ENCODE measurements at regions not wholly inside any gene's neighbourhood (a gene's known extent, or its start where the extent isn't known, plus 50 kb on each side); places are given as distances from the start of the nearest gene placed in this dataset.

DNA sequence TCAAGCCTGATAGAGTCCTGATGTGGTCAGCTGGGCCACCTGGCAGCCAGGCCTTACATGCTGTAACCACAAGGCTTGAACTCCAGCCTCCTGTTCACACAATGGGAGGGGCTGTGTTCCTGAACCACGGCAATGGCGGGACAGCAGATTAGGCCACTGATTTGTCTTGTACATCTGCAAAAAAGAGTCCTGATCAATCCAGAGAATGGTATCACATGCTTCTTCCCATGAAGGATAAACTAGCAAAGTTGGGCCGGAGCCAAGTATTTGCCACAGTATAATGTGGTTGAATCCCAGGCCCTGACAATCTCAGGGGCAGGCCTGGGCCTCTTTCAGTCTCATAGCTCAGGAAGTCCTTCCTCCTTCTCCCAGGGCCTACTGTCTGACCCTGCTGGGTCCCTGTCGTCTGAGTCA is 2182.5 kb upstream of the AGA start:
- WGBS (ENCODE audit: insufficient coverage, low lambda C conversion rate): no CpG with 5 or more reads among the region's 4 CpGs
- no peaks in the 10 kb centered on the region for H3K9me3 ChIP-seq (ENCODE audit: control insufficient read depth, low read depth, low read length)
- DNase-seq: no peak

DNA sequence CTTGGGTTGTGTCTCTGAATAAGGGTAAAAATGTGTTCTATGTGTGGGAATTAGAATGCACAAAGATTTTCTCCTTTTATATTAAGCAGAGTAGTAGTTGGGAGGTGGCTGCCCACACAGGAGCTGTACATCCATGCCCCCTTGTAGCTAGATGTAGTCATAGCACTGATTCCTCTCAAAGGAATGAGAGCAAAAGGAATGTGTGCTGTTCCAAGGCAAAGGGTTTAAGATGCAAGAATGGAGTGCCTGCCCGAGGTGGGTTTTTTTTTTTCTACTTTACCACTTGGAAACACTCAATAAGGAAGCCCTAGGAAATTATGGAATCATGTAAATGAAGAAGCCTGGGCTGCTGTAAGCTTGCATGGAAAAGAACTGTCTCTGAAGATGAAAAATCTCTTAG is 2183.2 kb upstream of the AGA start:
- Histone ChIP-seq H3K9me3 (ENCODE audit: control insufficient read depth, low read depth, low read length) (no peaks in the 10 kb centered on the region), H3K4me1 (ENCODE audit: control insufficient read depth, insufficient read depth, low read length) (no peaks in the 10 kb centered on the region), H3K4me3 (ENCODE audit: low read length) (no peak overlapping the region), H3K27me3 (ENCODE audit: control insufficient read depth, insufficient read depth, low read length) (no peaks in the 10 kb centered on the region), H3K36me3 (ENCODE audit: control insufficient read depth, insufficient read depth, low read length) (no peaks in the 10 kb centered on the region), H3K27ac (ENCODE audit: low read length) (no peak overlapping the region)
- DNase-seq: no peak
- WGBS (ENCODE audit: insufficient coverage, low lambda C conversion rate): no CpG with 5 or more reads among the region's 1 CpG

More for the DNA sequence above, 2182.5 kb upstream of the AGA start:
- Histone ChIP-seq H3K4me1 (ENCODE audit: control insufficient read depth, insufficient read depth, low read length) (no peaks in the 10 kb centered on the region), H3K27me3 (ENCODE audit: control insufficient read depth, insufficient read depth, low read length) (no peaks in the 10 kb centered on the region), H3K36me3 (ENCODE audit: control insufficient read depth, insufficient read depth, low read length) (no peaks in the 10 kb centered on the region), H3K27ac (ENCODE audit: low read length) (no peak overlapping the region), H3K4me3 (ENCODE audit: low read length) (no peak overlapping the region)

DNA sequence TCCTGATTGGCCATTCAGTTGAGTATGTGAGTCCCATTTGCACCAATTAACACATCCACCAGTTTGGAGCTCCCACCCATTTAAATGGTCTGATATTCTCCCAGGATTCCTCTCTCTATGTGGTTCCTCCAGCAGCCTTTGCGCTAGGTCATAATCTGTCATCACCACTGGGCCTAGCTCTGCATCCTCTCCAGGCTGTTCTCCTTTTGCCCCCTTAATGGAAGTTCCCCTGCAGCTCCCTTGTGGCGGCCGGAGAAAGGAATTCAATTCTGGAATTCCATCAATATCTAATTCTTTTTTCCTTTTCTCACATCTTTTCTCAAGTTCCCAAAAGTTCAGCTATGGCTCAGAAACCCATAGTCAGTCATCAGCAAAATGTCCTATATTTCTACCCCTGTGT is 2184.4 kb upstream of the AGA start:
- Histone ChIP-seq H3K27ac (ENCODE audit: low read length) (no peak overlapping the region), H3K4me3 (ENCODE audit: low read length) (no peak overlapping the region), H3K9me3 (ENCODE audit: control insufficient read depth, low read depth, low read length) (no peaks in the 10 kb centered on the region), H3K36me3 (ENCODE audit: control insufficient read depth, insufficient read depth, low read length) (no peaks in the 10 kb centered on the region), H3K27me3 (ENCODE audit: control insufficient read depth, insufficient read depth, low read length) (no peaks in the 10 kb centered on the region), H3K4me1 (ENCODE audit: control insufficient read depth, insufficient read depth, low read length) (no peaks in the 10 kb centered on the region)
- no peak for DNase-seq
- 80% methylated on average over 2 of the region's 3 CpGs for WGBS (ENCODE audit: insufficient coverage, low lambda C conversion rate)

DNA sequence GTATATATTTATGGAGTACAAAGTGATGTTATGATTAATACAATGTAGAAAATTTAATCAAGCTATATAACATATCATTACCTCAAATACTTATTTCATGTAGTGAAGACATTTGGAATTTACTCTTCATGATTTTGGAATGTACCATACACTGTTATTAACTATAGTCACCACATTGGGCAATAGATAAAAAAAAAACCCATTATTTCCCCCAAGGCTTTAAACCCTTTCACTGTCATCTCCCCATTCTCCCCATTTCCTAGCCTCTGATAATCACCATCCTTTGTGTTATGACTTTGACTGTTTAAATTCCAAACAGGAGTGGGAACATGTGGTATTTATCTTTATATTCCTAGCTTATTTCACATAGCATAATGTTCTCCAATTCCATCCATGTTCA is 2189.1 kb upstream of the AGA start:
- H3K36me3 ChIP-seq (ENCODE audit: control insufficient read depth, insufficient read depth, low read length): no peaks in the 10 kb centered on the region
- H3K27me3 ChIP-seq (ENCODE audit: control insufficient read depth, insufficient read depth, low read length): no peaks in the 10 kb centered on the region
- no peaks in the 10 kb centered on the region for H3K4me1 ChIP-seq (ENCODE audit: control insufficient read depth, insufficient read depth, low read length)
- H3K9me3 ChIP-seq (ENCODE audit: control insufficient read depth, low read depth, low read length): no peaks in the 10 kb centered on the region
- no peak overlapping the region for H3K27ac ChIP-seq (ENCODE audit: low read length)
- H3K4me3 ChIP-seq (ENCODE audit: low read length): no peak overlapping the region
- no peak for DNase-seq

DNA sequence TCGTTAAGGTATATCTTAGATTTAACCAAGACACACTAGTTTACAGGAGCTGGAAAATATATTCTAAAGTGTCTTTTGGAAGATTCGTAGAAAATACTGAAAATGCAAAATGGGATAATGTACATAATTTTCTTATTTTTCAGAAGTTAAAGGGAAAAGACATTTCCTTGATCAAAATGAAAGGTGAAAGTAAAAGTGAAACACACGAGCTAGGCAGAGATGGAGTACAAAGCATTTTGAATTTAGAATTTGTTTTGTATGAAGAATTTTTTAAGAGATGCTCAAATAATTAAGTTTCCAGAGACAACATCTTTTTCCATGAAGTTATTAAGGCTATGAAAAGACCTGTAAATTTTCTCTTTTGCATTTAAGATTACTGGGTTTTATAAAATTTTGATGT is 2192.6 kb upstream of the AGA start:
- Histone ChIP-seq H3K27ac (ENCODE audit: low read length) (no peak overlapping the region), H3K4me1 (ENCODE audit: control insufficient read depth, insufficient read depth, low read length) (no peaks in the 10 kb centered on the region), H3K27me3 (ENCODE audit: control insufficient read depth, insufficient read depth, low read length) (no peaks in the 10 kb centered on the region), H3K36me3 (ENCODE audit: control insufficient read depth, insufficient read depth, low read length) (no peaks in the 10 kb centered on the region), H3K9me3 (ENCODE audit: control insufficient read depth, low read depth, low read length) (no peaks in the 10 kb centered on the region), H3K4me3 (ENCODE audit: low read length) (no peak overlapping the region)
- DNase-seq: no peak
- WGBS (ENCODE audit: insufficient coverage, low lambda C conversion rate): 67% methylated on average over 2 of the region's 3 CpGs

DNA sequence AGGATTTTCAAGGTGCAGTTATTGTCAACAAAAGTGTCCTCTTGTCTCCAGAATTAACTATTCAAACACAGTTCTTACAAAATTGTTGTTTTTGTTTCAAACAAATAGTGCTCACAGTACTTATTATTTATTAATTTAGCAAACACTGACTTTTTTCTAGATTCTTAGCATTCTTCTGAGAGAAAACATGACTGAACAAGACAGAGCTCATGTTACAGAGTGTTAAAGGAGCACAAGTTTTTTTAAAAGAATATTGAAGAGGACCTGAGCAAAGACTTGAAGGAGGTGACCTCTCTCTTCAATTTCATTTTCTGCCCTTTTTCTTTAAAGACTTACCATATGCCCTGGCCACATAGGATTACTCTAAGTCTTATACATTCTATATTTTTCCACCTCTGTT is 2220.3 kb upstream of the AGA start:
- H3K36me3 ChIP-seq (ENCODE audit: control insufficient read depth, insufficient read depth, low read length): no peaks in the 10 kb centered on the region
- H3K9me3 ChIP-seq (ENCODE audit: control insufficient read depth, low read depth, low read length): peaks cover 8% of the 10 kb centered on the region
- H3K4me3 ChIP-seq (ENCODE audit: low read length): no peak overlapping the region
- no peak for DNase-seq
- H3K4me1 ChIP-seq (ENCODE audit: control insufficient read depth, insufficient read depth, low read length): no peaks in the 10 kb centered on the region
- no peak overlapping the region for H3K27ac ChIP-seq (ENCODE audit: low read length)
- no peaks in the 10 kb centered on the region for H3K27me3 ChIP-seq (ENCODE audit: control insufficient read depth, insufficient read depth, low read length)

DNA sequence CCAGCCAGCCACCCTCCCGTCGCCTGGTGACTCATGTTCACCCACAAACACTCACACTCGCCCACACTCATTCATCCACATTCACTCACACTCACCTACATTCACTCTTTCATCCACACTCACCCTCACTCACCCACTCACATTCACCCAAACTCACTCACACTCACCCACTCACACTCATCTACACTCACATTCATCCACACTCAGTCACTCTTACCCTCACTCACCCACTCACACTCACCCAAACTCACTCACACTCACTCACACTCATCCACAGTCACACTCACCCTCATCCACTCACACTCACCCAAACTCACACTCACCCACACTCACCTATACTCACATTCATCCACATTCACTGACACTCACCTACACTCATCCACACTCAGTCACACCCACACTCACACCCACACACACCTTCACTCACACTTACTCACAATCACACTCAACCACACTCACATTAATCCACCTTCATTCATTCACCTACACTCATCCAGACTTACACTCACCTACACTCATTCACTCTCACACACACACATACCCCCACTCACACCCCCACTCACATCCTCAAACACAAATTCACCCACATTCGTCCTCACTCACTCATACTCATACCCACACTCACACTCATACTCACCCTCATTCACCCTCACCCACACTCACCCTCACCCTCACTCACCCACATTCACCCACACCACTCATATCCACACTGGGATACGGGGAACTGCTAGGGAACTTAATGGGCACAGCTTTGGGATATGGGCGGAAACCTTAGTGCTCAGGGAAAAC is 2221.6 kb upstream of the AGA start:
- DNase-seq: no peak
- peaks cover 8% of the 10 kb centered on the region for H3K9me3 ChIP-seq (ENCODE audit: control insufficient read depth, low read depth, low read length)
- H3K36me3 ChIP-seq (ENCODE audit: control insufficient read depth, insufficient read depth, low read length): no peaks in the 10 kb centered on the region
- no peak overlapping the region for H3K27ac ChIP-seq (ENCODE audit: low read length)
- no peaks in the 10 kb centered on the region for H3K27me3 ChIP-seq (ENCODE audit: control insufficient read depth, insufficient read depth, low read length)
- H3K4me1 ChIP-seq (ENCODE audit: control insufficient read depth, insufficient read depth, low read length): no peaks in the 10 kb centered on the region
- 71% methylated on average over 1 of the region's 6 CpGs for WGBS (ENCODE audit: insufficient coverage, low lambda C conversion rate)
- H3K4me3 ChIP-seq (ENCODE audit: low read length): no peak overlapping the region

DNA sequence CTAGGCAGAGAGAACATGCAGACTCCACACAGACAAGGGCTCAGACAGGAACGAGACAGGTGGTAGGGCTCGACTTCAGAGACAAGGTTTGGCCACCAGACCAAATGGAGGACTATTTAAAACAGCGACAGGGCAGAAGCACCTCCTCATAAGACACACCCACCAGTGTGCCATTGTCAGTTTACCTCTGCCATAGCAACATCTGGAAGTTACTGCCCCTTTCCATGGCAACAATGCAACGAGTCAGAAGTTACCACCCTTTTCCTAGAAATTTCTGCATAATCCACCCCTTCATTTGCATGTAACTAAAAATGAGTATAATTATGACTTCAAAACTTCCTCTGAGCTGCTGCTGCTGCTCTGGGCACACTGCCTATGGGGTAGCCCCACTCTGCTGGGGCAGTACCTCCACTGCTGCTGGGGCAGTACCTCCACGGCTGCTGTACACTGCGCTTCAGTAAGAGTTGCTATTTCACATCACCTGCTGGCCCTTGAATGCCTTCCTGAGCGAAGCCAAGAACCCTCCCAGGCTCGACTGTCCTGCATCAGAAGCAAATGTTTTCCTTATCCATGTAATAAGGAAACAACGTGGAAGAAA is 2222.3 kb upstream of the AGA start:
- WGBS (ENCODE audit: insufficient coverage, low lambda C conversion rate): no CpG with 5 or more reads among the region's 9 CpGs
- no peak for DNase-seq

DNA sequence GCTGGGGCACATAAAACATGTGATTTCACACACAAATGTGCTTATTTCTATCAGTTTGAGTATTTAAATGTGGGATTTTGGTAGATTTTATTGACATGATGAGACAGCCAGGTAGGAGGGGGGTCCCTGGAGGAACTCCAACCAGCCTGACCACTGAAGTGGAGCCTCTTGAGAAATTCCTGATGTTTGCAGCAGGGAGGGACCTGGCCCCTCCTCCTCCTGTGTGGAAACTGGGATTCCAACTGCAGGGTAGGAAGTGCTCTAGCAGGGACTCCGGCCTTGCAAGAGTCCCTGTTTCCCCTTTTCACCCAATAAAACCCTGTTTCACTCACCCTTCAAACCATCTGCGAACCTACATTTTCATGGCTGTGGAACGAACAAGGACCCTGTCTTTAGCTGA is 2224.0 kb upstream of the AGA start:
- Histone ChIP-seq H3K27me3 (ENCODE audit: control insufficient read depth, insufficient read depth, low read length) (no peaks in the 10 kb centered on the region), H3K27ac (ENCODE audit: low read length) (no peak overlapping the region), H3K4me3 (ENCODE audit: low read length) (no peak overlapping the region), H3K4me1 (ENCODE audit: control insufficient read depth, insufficient read depth, low read length) (no peaks in the 10 kb centered on the region), H3K9me3 (ENCODE audit: control insufficient read depth, low read depth, low read length) (peaks cover 8% of the 10 kb centered on the region), H3K36me3 (ENCODE audit: control insufficient read depth, insufficient read depth, low read length) (no peaks in the 10 kb centered on the region)
- DNase-seq: no peak
- 89% methylated on average over 2 of the region's 3 CpGs for WGBS (ENCODE audit: insufficient coverage, low lambda C conversion rate)

More for the DNA sequence above, 2222.3 kb upstream of the AGA start:
- H3K4me3 ChIP-seq (ENCODE audit: low read length): no peak overlapping the region
- no peaks in the 10 kb centered on the region for H3K4me1 ChIP-seq (ENCODE audit: control insufficient read depth, insufficient read depth, low read length)
- no peaks in the 10 kb centered on the region for H3K27me3 ChIP-seq (ENCODE audit: control insufficient read depth, insufficient read depth, low read length)
- H3K27ac ChIP-seq (ENCODE audit: low read length): no peak overlapping the region
- H3K36me3 ChIP-seq (ENCODE audit: control insufficient read depth, insufficient read depth, low read length): no peaks in the 10 kb centered on the region
- H3K9me3 ChIP-seq (ENCODE audit: control insufficient read depth, low read depth, low read length): peaks cover 8% of the 10 kb centered on the region

DNA sequence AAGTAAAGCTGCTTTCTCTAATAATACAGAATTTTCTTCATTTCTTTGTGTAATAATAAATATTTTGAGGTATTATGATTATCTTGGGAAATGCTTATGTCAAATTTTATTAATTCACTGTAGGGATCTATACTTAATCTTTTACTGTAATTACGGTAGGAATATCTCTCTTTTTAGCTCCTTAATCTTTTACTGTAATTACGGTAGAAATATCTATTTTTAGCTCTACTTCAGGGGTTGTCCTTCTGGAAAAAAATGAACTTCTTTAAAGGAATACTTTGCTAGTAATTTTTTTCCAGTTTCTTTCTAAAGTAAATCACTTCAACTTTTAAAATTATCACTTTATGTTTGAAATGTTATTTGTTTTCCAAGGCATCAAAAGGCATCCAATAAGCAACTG is 2229.4 kb upstream of the AGA start:
- H3K4me3 ChIP-seq (ENCODE audit: low read length): no peak overlapping the region
- DNase-seq: no peak
- WGBS (ENCODE audit: insufficient coverage, low lambda C conversion rate): 92% methylated on average over 2 of the region's 2 CpGs

More for the DNA sequence above, 2229.4 kb upstream of the AGA start:
- Histone ChIP-seq H3K27me3 (ENCODE audit: control insufficient read depth, insufficient read depth, low read length) (no peaks in the 10 kb centered on the region), H3K9me3 (ENCODE audit: control insufficient read depth, low read depth, low read length) (no peaks in the 10 kb centered on the region), H3K27ac (ENCODE audit: low read length) (no peak overlapping the region), H3K36me3 (ENCODE audit: control insufficient read depth, insufficient read depth, low read length) (no peaks in the 10 kb centered on the region), H3K4me1 (ENCODE audit: control insufficient read depth, insufficient read depth, low read length) (no peaks in the 10 kb centered on the region)
